AG09309 (cell line): ENCODE measurements at regions not wholly inside any gene's neighbourhood (a gene's known extent, or its start where the extent isn't known, plus 50 kb on each side); places are given as distances from the start of the nearest gene placed in this dataset.

Source experiments
- DNase-seq: peaks from one replicate; pipeline ENCODE4 v3.0.0-alpha.2; 2010; ENCODE audit warnings: low read depth
- H3K4me3 ChIP-seq: 2 replicates; pipeline ENCODE4 v1.5.1; 2011; ENCODE audit warnings: mild to moderate bottlenecking, low read depth, low read length, moderate library complexity; ENCODE audit not compliant: control insufficient read depth
- TF ChIP-seq, protein P1 (sequence below): IDR thresholded peaks from 2 replicates; pipeline ENCODE4 v1.5.1; 2011; ENCODE audit warnings: mild to moderate bottlenecking, low read depth, low read length, inconsistent platforms; ENCODE audit not compliant: insufficient read depth, control insufficient read depth; ENCODE audit errors: missing control alignments

DNA sequence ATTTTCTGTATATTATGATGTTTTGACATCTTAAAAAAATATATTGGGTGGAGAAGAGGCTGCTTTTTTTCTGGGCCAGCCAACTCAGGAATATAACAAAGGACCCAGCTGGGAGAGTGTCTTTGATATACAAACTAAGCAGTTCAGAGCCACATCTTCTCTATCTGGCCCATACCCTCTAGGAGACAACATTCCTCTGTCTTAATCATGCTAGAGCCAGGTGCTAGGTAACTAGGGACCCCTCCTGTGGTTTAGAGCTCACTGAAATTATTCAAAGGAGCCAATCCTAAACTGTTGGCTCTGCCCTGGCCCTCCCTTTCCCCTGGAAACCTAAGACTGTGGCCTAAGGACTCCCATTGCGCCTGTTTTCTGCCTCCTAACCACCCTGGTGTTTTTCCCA lies 193.1 kb upstream of the DIO2 start:
- DNase-seq = no peak
- no peak overlapping the region for H3K4me3 ChIP-seq
- TF ChIP-seq, protein P1, sequence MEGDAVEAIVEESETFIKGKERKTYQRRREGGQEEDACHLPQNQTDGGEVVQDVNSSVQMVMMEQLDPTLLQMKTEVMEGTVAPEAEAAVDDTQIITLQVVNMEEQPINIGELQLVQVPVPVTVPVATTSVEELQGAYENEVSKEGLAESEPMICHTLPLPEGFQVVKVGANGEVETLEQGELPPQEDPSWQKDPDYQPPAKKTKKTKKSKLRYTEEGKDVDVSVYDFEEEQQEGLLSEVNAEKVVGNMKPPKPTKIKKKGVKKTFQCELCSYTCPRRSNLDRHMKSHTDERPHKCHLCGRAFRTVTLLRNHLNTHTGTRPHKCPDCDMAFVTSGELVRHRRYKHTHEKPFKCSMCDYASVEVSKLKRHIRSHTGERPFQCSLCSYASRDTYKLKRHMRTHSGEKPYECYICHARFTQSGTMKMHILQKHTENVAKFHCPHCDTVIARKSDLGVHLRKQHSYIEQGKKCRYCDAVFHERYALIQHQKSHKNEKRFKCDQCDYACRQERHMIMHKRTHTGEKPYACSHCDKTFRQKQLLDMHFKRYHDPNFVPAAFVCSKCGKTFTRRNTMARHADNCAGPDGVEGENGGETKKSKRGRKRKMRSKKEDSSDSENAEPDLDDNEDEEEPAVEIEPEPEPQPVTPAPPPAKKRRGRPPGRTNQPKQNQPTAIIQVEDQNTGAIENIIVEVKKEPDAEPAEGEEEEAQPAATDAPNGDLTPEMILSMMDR = no peak

DNA sequence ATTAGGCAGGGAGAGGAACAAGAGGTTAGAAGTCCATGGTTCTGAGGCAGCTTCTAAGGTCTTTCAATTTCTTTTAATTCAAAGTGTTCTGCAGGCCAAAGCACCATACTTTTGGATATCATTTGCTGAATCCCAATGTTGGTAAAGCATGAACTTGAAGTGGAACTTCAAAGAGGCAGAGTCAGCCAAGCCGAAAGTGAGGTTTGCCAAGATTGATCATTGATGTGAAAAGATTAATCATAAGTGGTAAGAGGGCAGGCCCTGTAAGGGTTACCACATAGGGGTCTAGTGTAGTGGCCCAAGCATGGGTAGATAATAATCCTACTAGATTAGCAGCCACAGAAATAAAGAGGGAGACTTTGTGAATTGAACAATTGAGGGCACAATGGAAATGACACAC lies 191.7 kb upstream of the DIO2 start:
- no peak overlapping the region for H3K4me3 ChIP-seq
- no peak for DNase-seq

GRCh38 chr14:80395031-80395430 lies 183.7 kb upstream of the DIO2 start:
- TF ChIP-seq, protein P1 = no peak
- H3K4me3 ChIP-seq = no peak overlapping the region
- DNase-seq = peak; percentile 27

More for the DNA sequence above, 191.7 kb upstream of the DIO2 start:
- TF ChIP-seq, protein P1 = no peak

GRCh38 chr14:80393766-80394165 lies 182.5 kb upstream of the DIO2 start:
- no peak for DNase-seq

GRCh38 chr14:80390906-80391305 lies 179.6 kb upstream of the DIO2 start:
- no peak for DNase-seq
- TF ChIP-seq, protein P1 = no peak
- no peak overlapping the region for H3K4me3 ChIP-seq

More at GRCh38 chr14:80393766-80394165, 182.5 kb upstream of the DIO2 start:
- no peak overlapping the region for H3K4me3 ChIP-seq
- TF ChIP-seq, protein P1 = no peak

GRCh38 chr14:80388980-80389711 lies 177.8 kb upstream of the DIO2 start:
- H3K4me3 ChIP-seq = no peak overlapping the region
- TF ChIP-seq, protein P1 = no peak
- DNase-seq = peak; percentile 84
